ENCODE measurements at regions not wholly inside any gene's neighbourhood (a gene's known extent, or its start where the extent isn't known, plus 50 kb on each side); places are given as distances from the start of the nearest gene placed in this dataset.
A peak's percentile ranks its signal among the peaks of the same experiment; 100 is the strongest.
"Not testable (repeated sequence)": the region's sequence is repeated elsewhere in the genome, so short reads cannot be mapped to it uniquely, and the experiment has no call there.

- no peak for DNase-seq (ENCODE audit: low spot score)
Measured at GRCh38 chr10:124164264-124164663, 70.9 kb upstream of the CHST15 start.

- DNase-seq (ENCODE audit: low spot score), result no peak
Measured at GRCh38 chr10:124162774-124163354, 69.5 kb upstream of the CHST15 start.

GRCh38 chr10:124162136-124162535 is 68.7 kb upstream of the CHST15 start:
- DNase-seq (ENCODE audit: low spot score), result no peak

DNA sequence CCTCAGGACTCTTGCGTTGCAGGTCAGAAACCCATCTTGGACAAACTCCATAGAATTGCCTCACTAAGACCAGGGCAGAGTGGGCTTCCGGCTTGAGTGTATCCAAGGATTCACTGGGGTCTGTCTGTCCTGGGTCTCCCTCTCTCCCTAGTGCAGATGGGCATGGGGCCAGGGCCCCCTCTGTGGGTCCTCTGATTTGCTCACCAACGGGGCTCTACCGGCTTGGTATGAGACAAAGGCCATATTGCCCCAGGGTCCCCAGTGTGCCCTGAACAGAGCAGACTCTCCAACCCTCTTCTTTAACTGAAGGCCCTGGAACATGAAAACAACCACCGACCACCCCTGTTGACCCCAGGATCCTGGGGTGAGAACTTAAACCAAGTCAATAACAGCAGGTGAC is 68.2 kb upstream of the CHST15 start:
- DNase-seq (ENCODE audit: low spot score), result no peak

GRCh38 chr10:124160943-124161582 is 67.7 kb upstream of the CHST15 start:
- no peak for DNase-seq (ENCODE audit: low spot score)

DNA sequence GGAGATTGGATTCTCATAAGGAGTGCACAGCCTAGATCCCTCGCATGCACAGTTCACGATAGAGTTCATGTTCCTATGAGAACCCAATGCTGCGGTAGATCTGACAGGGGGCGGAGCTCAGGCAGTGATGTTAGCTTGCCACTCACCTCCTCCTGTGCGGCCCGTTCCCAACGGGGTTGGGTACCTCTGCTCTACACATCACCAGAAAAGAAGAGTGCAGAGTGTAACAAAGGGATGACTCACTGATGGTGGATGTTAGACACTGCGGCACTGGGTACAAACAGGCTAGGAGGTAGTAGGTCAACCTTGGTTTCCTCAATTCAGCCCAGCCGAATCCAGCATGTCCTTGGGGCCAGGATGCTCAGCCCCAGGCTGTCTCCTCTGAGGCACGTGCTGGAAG is 66.8 kb upstream of the CHST15 start:
- DNase-seq (ENCODE audit: low spot score), result no peak

DNA sequence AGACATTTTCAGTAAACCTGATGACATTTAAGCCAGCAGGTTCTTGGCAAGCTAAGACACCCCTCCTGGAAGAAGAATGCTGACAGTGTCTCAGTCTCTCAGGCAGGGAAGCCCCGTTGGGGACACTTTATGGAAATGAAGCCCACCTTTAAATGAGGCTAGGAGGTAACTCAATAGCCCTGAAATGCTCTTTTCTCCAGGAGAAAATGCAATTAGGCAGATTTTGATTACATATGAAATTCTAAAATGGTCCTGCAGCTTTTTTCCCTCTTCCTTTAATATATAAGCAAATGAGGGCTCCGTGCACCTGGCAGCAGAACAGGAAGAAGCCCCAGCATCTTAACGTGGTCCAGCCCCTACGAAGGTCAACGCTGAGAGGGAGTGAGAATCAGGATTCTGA is 65.8 kb upstream of the CHST15 start:
- no peak for DNase-seq (ENCODE audit: low spot score)

DNA sequence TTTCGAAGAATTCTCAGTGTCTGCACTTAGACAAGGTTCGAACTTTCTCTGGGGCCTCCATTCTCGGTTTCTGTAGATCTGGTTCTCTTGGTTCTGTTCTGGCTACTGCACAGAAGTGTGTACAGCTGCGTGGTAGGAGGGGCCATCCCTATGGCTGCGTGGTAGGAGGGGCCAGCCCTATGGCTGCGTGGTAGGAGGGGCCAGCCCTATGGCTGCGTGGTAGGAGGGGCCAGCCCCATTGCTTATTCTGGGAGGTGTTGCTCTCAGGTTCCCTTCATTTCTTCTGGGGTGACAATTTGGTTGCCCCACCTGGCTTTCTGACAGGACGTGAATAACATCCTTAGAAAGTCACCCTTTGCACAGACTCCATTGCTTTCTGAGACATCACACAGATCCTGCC is 65.2 kb upstream of the CHST15 start:
- no peak for DNase-seq (ENCODE audit: low spot score)

DNA sequence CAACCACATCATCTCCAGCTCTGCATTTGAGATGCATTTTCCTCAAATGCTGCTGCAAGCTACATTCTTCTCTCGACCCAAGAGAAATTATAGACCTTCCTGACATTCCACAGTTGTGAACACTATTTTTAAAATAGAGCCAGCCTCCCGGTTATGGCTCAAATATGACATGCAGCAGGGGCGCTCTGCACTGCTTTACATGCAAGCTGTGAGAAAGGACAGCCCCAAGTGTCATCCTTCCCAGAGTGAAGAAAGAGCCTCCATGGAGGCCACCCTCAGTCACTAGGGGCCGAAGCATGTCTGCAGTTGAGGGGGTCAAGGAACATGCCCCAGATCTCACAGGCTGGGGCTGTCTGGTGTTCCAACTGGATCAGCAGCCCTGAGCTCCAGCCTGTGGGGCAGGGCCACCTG is 63.9 kb upstream of the CHST15 start:
- no peak for DNase-seq (ENCODE audit: low spot score)

DNA sequence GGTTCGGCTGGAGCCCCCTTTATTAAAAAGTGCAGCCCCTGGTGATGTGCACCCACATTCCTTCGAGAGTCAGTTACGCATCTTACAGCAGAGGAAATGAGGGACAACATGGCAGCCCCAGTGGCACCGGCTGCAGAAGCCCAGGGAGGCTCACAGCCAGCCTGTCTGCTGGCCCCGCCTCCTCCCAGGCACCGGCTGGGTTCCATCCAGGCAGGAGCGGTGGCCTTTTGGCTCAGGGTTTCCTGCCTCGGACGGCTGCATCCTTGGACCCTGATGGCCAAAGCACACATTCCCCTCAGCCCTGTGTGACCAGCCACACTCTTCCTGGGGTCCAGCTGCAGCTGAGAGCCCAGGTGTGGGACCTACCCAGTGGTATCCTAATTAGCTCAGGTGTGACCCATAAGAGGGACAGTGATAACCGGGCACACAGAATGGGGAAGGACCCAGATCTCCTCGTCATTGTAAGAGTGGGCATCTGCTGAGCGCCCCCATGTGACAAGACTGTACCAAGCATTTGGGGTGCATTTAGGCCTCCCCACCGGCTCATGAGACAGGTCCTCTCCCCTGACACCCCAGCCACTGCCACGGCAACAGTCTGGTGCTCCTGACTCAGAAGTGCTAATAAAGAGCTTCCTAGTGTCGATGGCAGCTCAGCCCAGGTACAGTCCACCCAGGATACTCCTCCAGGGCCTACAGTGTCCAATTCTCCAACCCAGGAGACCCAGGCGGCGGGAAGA is 63.3 kb upstream of the CHST15 start:
- DNase-seq (ENCODE audit: low spot score), result no peak

GRCh38 chr10:124155781-124156435 is 62.5 kb upstream of the CHST15 start:
- no peak for DNase-seq (ENCODE audit: low spot score)

DNA sequence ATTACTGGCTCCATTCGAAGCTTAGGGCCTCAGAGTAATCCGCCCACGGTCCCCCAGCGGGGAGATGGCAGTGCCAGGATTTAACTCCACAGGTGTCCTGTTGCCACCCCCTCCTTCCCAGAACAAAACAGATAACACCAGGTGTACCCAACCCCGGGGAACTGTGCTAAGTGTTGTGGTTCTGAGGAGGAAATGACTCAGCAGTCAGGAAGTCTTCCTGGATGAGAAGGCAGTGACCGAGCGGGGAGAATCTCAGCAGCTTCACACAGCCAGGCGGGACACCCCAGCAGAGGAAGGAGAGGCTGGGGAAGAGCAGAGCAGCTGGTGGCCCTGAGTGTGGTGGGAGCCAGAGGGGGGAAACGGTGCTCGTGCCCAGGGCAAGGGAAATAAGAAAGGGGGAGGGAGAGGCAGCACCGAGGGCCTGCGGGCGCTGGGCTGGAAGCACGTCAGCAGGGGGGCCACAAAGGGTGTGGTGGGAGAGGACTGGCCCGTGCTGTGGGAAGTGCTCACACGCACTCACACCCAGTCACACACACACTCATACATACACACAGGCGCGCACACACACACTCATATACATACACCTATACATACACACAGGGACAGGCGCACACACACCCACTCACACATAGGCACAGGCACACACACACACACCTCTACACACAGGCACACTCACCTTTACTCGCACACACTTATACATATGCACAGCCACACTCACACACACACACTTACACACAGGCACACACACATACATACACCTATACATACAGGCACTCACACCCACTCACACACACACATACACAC is 59.8 kb upstream of the CHST15 start:
- peak; percentile 66 for DNase-seq (ENCODE audit: low spot score)

GRCh38 chr10:124152139-124153022 is 59.0 kb upstream of the CHST15 start:
- no peak for DNase-seq (ENCODE audit: low spot score)

GRCh38 chr10:124151466-124152095 is 58.2 kb upstream of the CHST15 start:
- DNase-seq (ENCODE audit: low spot score), result no peak

- no peak for DNase-seq (ENCODE audit: low spot score)
Measured at GRCh38 chr10:124150807-124151417, 57.5 kb upstream of the CHST15 start.

DNA sequence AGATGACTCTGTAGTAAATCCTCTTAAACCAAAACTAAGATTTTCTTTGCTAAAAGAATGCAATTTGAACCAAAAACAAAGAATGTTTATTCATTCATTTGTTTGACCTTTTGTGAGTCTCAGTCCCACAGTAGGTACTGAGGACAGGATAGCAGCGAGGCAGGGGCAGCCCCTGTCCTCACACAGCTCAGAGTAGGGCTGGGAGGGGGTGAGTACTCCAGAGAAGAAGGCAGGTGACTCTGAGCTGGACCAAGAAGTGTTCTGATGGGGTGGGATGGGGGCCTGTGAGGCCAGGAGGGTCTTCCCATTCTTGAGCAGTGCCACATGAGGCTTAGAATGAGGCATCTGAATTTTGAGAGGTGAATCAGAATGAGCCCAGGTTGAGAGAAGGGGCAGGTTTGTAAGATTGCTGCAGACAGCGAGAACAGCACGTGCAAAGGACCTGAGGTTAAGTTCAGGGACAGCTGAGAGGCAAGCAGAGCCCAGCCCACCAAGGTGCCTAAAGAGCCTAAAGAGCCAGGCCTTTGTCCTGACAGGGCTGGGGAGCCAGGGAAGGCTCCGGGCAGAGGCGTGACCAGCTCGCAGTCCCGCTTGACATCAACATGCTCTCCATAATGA is 56.9 kb upstream of the CHST15 start:
- no peak for DNase-seq (ENCODE audit: low spot score)

- DNase-seq (ENCODE audit: low spot score), result no peak
Measured at GRCh38 chr10:124149189-124150042, 56.0 kb upstream of the CHST15 start.

GRCh38 chr10:124148509-124149188 is 55.3 kb upstream of the CHST15 start:
- DNase-seq (ENCODE audit: low spot score), result not testable (repeated sequence)

Measured in CD4-positive, alpha-beta T cell treated with Interleukin-6 at 100 ng/mL for 8 hours (primary cell).